DND-41 (cell line): ENCODE measurements at regions not wholly inside any gene's neighbourhood (a gene's known extent, or its start where the extent isn't known, plus 50 kb on each side); places are given as distances from the start of the nearest gene placed in this dataset.

Experiments
- EZH2 ChIP-seq: IDR thresholded peaks from 3 replicates; pipeline ENCODE4 v1.6.1; 2012; ENCODE audit warnings: borderline replicate concordance, low read depth, mild to moderate bottlenecking, moderate library complexity, low read length, inconsistent platforms; ENCODE audit not compliant: severe bottlenecking
- TF ChIP-seq, protein P1 (sequence below): IDR thresholded peaks from 2 replicates; pipeline ENCODE4 v1.5.1; 2012; ENCODE audit warnings: borderline replicate concordance, low read length, moderate library complexity, mild to moderate bottlenecking; ENCODE audit not compliant: poor library complexity, severe bottlenecking; ENCODE audit errors: extremely low read depth

DNA sequence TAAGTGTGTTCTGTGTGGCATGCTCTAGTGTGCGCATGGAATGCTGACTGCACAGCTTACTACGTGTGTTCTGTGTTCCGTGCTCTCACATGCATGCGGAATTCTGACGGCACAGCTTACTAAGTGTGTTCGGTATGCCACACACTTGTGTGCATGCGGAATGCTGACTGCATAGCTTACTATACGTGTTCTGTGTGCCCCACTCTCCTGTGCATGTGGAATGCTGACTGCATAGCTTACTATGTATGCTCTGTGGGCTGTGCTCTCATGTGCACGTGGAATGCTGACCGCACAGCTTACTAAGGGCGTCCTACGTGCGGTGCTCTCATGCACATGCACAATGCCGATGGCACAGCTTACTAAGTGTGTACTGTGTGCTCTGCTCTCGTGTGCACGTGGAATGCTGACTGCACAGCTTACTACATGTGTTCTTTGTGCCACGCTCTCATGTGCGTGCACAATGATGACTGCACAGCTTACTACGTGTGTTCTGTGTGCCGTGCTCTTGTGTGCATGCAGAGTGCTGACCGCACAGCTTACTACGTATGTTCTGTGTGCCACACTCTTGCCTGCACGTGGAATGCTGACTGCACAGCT is 548.9 kb downstream of the IRX1 start:
- TF ChIP-seq, protein P1, sequence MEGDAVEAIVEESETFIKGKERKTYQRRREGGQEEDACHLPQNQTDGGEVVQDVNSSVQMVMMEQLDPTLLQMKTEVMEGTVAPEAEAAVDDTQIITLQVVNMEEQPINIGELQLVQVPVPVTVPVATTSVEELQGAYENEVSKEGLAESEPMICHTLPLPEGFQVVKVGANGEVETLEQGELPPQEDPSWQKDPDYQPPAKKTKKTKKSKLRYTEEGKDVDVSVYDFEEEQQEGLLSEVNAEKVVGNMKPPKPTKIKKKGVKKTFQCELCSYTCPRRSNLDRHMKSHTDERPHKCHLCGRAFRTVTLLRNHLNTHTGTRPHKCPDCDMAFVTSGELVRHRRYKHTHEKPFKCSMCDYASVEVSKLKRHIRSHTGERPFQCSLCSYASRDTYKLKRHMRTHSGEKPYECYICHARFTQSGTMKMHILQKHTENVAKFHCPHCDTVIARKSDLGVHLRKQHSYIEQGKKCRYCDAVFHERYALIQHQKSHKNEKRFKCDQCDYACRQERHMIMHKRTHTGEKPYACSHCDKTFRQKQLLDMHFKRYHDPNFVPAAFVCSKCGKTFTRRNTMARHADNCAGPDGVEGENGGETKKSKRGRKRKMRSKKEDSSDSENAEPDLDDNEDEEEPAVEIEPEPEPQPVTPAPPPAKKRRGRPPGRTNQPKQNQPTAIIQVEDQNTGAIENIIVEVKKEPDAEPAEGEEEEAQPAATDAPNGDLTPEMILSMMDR: no peak
- no peak for TF ChIP-seq EZH2
